Liver (tissue), 8 donors: ENCODE measurements at regions not wholly inside any gene's neighbourhood (a gene's known extent, or its start where the extent isn't known, plus 50 kb on each side); places are given as distances from the start of the nearest gene placed in this dataset.

Experiments used
- DNase-seq: peaks from one replicate; pipeline ENCODE4 v3.0.0-alpha.2; 2017; ENCODE audit warnings: low spot score
- H3K27ac ChIP-seq, 2 donors: one replicate each; pipeline ENCODE4 v1.7.0; 2013; ENCODE audit warnings: inconsistent platforms in 2 of 2, low read length in 2 of 2, control low read depth in 1 of 2, low read depth in 1 of 2, mild to moderate bottlenecking in 1 of 2
- H3K27me3 ChIP-seq, 4 donors: one replicate each; pipeline versions ENCODE4 v1.6.1 to v1.7.0; 2013; ENCODE audit warnings: low read length in 3 of 4, inconsistent platforms in 1 of 4, mild to moderate bottlenecking in 1 of 4, moderate library complexity in 1 of 4; ENCODE audit not compliant: control insufficient read depth in 4 of 4, insufficient read depth in 4 of 4
- H3K36me3 ChIP-seq, 4 donors: one replicate each; pipeline versions ENCODE4 v1.6.1 to v1.7.0; 2013; ENCODE audit warnings: low read length in 3 of 4, mild to moderate bottlenecking in 3 of 4, low read depth in 1 of 4, moderate library complexity in 1 of 4; ENCODE audit not compliant: control insufficient read depth in 4 of 4, insufficient read depth in 3 of 4
- H3K4me1 ChIP-seq, 4 donors: one replicate each; pipeline versions ENCODE4 v1.6.1 to v1.7.0; 2013; ENCODE audit warnings: low read length in 3 of 4, mild to moderate bottlenecking in 3 of 4, moderate library complexity in 1 of 4; ENCODE audit not compliant: control insufficient read depth in 4 of 4, insufficient read depth in 4 of 4
- H3K4me3 ChIP-seq, 3 donors: one replicate each; pipeline versions ENCODE4 v1.6.1 to v1.7.0; 2013; ENCODE audit warnings: low read length in 3 of 3, control low read depth in 1 of 3, low read depth in 1 of 3, mild to moderate bottlenecking in 1 of 3
- H3K9ac ChIP-seq, 2 donors: one replicate each; pipeline ENCODE4 v1.7.0; 2013; ENCODE audit warnings: low read length in 2 of 2, mild to moderate bottlenecking in 2 of 2, moderate library complexity in 2 of 2, control low read depth in 1 of 2, low read depth in 1 of 2
- H3K9me3 ChIP-seq, 4 donors: one replicate each; pipeline versions ENCODE4 v1.6.1 to v1.7.0; 2013; ENCODE audit warnings: low read length in 3 of 4; ENCODE audit not compliant: control insufficient read depth in 4 of 4
- ATF3 ChIP-seq: IDR thresholded peaks from 2 replicates; pipeline ENCODE4 v1.6.1; 2016; ENCODE audit warnings: antibody characterized with exemption
- EGR1 ChIP-seq, 2 donors: IDR thresholded peaks; 2 replicates each; pipeline ENCODE4 v1.6.1; 2016 to 2018; ENCODE audit warnings: antibody characterized with exemption in 2 of 2, low read depth in 2 of 2
- FOXA1 ChIP-seq: IDR thresholded peaks from 2 replicates; pipeline ENCODE4 v1.6.1; 2016; ENCODE audit warnings: antibody characterized with exemption
- GABPA ChIP-seq, 2 donors: IDR thresholded peaks in 1 of 2; conservative IDR thresholded peaks in 1 of 2; 2 replicates each; pipeline ENCODE4 v1.6.1; 2016; ENCODE audit warnings: antibody characterized with exemption in 2 of 2, mild to moderate bottlenecking in 1 of 2, moderate library complexity in 1 of 2
- HNF4A ChIP-seq, 2 donors: conservative IDR thresholded peaks; 2 replicates each; pipeline ENCODE4 v1.6.1; 2016; ENCODE audit warnings: antibody characterized with exemption in 2 of 2, mild to moderate bottlenecking in 2 of 2
- HNF4G ChIP-seq: IDR thresholded peaks from 2 replicates; pipeline ENCODE4 v1.6.1; 2016; ENCODE audit warnings: antibody characterized with exemption
- JUND ChIP-seq, 2 donors: IDR thresholded peaks; 2 replicates each; pipeline ENCODE4 v1.6.1; 2016; ENCODE audit warnings: antibody characterized with exemption in 2 of 2
- NR2F2 ChIP-seq: IDR thresholded peaks from 2 replicates; pipeline ENCODE4 v1.6.1; 2016; ENCODE audit warnings: antibody characterized with exemption
- RAD21 ChIP-seq, 2 donors: IDR thresholded peaks; 2 replicates each; pipeline ENCODE4 v1.6.1; 2016; ENCODE audit warnings: antibody characterized with exemption in 2 of 2, mild to moderate bottlenecking in 2 of 2
- REST ChIP-seq: IDR thresholded peaks from 2 replicates; pipeline ENCODE4 v1.6.1; 2016; ENCODE audit warnings: antibody characterized with exemption, mild to moderate bottlenecking
- TAF1 ChIP-seq: conservative IDR thresholded peaks from 2 replicates; pipeline ENCODE4 v1.6.1; 2016; ENCODE audit warnings: antibody characterized with exemption, mild to moderate bottlenecking
- YY1 ChIP-seq: IDR thresholded peaks from 2 replicates; pipeline ENCODE4 v1.6.1; 2016; ENCODE audit warnings: antibody characterized with exemption, mild to moderate bottlenecking
- WGBS: extraction: QIAGEN DNeasy Blood & Tissue Kit; methylation state at CpG from one replicate; pipeline ENCODE4 v1.1.7; 2013; 5-methylcytosine and 5-hydroxymethylcytosine counted together
- TF ChIP-seq, protein P1 (sequence below): fragments of 150-350 bp; IDR thresholded peaks from 2 replicates; pipeline ENCODE4 v1.5.1; 2017; ENCODE audit warnings: improper control_type of control experiment, low read depth, low read length; ENCODE audit not compliant: missing input control
- TF ChIP-seq, protein P2 (sequence below): IDR thresholded peaks from 2 replicates; pipeline ENCODE4 v1.6.1; 2016; ENCODE audit warnings: antibody characterized with exemption
- TF ChIP-seq, protein P3 (sequence below): IDR thresholded peaks from 2 replicates; pipeline ENCODE4 v1.6.1; 2016; ENCODE audit warnings: antibody characterized with exemption
- donor health status: healthy.
- donor health status: healthy.
- donor health status: healthy.
- donor health status: healthy.
- donor health status: healthy.

DNA sequence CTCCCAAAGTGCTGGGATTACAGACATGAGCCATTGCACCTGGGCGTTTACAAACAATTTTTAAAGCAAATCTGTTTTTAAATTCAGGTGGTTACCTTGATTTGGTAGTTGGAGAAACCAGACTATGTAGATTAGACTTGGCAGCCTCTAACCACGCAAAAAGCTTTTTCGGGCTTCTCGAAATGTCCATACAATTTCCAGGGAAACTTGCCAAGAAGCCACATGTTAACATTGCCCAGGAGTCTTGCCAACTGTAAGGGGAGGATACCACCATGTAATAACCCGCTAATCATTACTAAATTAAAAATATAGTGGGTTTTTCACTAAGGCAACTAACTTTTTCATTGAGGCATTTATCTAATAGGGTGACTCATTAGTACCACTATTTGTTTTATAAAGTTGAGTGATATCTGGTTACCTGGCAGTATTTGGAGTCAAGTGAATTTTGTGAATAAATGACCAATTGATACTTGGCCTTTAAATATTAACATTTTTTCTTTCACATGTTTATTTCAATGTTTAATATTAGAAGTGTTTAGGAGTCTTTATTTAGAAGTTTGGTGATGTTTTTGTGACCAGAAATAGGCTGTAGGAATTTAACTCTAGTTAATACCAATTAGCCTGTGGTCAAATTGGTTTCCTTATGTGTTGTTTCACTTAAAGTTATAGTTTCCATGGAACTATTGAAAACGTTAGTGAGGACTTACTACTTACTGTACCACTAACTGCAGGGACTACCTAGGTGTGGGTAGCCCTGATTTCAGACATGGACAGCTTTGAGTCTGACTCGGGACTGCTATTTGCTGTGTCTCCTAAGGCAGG lies 61.3 kb downstream of the CLDN34 start (continued):
- no peak for TF ChIP-seq FOXA1
- no peak for TF ChIP-seq REST

- no peak overlapping the region for H3K4me3 ChIP-seq
- peaks cover 0 to 4% (median 1%) of the 10 kb centered on the region in 4 donors for H3K4me1 ChIP-seq
- H3K27ac ChIP-seq, result no peak overlapping the region
- no peak for TF ChIP-seq HNF4A (conservative IDR thresholded peaks at IDR 0.05)
- no peak for TF ChIP-seq NR2F2
- TF ChIP-seq GABPA (IDR thresholded peaks at IDR 0.05 in 1 of 2, conservative IDR thresholded peaks at IDR 0.05 in 1 of 2), result no peak
- no peak for TF ChIP-seq EGR1 (IDR thresholded peaks at IDR 0.05; ENCODE audit: low read depth in 2 of 2)
- no peaks in the 10 kb centered on the region for H3K36me3 ChIP-seq
- no peaks in the 10 kb centered on the region for H3K9me3 ChIP-seq
- no peaks in the 10 kb centered on the region for H3K27me3 ChIP-seq
- 47% methylated on average over 3 of the region's 3 CpGs for WGBS
- no peak for DNase-seq
- no peak overlapping the region for H3K9ac ChIP-seq
Observed at GRCh38 chrX:10030570-10030969, 63.4 kb downstream of the CLDN34 start.

- H3K27ac ChIP-seq, result no peak overlapping the region
- no peak overlapping the region for H3K4me3 ChIP-seq
- 98% methylated on average over 9 of the region's 9 CpGs for WGBS
- no peak overlapping the region for H3K9ac ChIP-seq
- TF ChIP-seq RAD21 (IDR thresholded peaks at IDR 0.05) (no peak), GABPA (IDR thresholded peaks at IDR 0.05 in 1 of 2, conservative IDR thresholded peaks at IDR 0.05 in 1 of 2) (no peak), ATF3 (no peak), JUND (IDR thresholded peaks at IDR 0.05) (no peak), YY1 (no peak), NR2F2 (no peak), HNF4G (no peak), REST (no peak), HNF4A (conservative IDR thresholded peaks at IDR 0.05) (no peak), FOXA1 (no peak), TAF1 (no peak)
- TF ChIP-seq, protein P1, sequence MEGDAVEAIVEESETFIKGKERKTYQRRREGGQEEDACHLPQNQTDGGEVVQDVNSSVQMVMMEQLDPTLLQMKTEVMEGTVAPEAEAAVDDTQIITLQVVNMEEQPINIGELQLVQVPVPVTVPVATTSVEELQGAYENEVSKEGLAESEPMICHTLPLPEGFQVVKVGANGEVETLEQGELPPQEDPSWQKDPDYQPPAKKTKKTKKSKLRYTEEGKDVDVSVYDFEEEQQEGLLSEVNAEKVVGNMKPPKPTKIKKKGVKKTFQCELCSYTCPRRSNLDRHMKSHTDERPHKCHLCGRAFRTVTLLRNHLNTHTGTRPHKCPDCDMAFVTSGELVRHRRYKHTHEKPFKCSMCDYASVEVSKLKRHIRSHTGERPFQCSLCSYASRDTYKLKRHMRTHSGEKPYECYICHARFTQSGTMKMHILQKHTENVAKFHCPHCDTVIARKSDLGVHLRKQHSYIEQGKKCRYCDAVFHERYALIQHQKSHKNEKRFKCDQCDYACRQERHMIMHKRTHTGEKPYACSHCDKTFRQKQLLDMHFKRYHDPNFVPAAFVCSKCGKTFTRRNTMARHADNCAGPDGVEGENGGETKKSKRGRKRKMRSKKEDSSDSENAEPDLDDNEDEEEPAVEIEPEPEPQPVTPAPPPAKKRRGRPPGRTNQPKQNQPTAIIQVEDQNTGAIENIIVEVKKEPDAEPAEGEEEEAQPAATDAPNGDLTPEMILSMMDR, result no peak
- TF ChIP-seq, protein P2, sequence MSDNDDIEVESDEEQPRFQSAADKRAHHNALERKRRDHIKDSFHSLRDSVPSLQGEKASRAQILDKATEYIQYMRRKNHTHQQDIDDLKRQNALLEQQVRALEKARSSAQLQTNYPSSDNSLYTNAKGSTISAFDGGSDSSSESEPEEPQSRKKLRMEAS, result no peak
- TF ChIP-seq, protein P3, sequence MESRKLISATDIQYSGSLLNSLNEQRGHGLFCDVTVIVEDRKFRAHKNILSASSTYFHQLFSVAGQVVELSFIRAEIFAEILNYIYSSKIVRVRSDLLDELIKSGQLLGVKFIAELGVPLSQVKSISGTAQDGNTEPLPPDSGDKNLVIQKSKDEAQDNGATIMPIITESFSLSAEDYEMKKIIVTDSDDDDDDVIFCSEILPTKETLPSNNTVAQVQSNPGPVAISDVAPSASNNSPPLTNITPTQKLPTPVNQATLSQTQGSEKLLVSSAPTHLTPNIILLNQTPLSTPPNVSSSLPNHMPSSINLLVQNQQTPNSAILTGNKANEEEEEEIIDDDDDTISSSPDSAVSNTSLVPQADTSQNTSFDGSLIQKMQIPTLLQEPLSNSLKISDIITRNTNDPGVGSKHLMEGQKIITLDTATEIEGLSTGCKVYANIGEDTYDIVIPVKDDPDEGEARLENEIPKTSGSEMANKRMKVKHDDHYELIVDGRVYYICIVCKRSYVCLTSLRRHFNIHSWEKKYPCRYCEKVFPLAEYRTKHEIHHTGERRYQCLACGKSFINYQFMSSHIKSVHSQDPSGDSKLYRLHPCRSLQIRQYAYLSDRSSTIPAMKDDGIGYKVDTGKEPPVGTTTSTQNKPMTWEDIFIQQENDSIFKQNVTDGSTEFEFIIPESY, result no peak
- H3K9me3 ChIP-seq, result no peaks in the 10 kb centered on the region
- H3K27me3 ChIP-seq, result no peaks in the 10 kb centered on the region
- peaks cover 0 to 4% (median 1%) of the 10 kb centered on the region in 4 donors for H3K4me1 ChIP-seq
- DNase-seq, result no peak
- no peaks in the 10 kb centered on the region for H3K36me3 ChIP-seq
Observed at GRCh38 chrX:10031746-10032145, 64.6 kb downstream of the CLDN34 start.
